RWPE1 (cell line): ENCODE measurements at regions not wholly inside any gene's neighbourhood (a gene's known extent, or its start where the extent isn't known, plus 50 kb on each side); places are given as distances from the start of the nearest gene placed in this dataset.

Source experiments
- CTCF ChIA-PET: fragments of 350-600 bp; sonication (Branson Sonifier 250); formaldehyde crosslinking; extraction: SDS; loops from one replicate; lab custom pipeline; 2021; lab: Yijun Ruan, JAX
- POLR2A ChIA-PET: fragments of 400-600 bp; formaldehyde crosslinking; extraction: SDS; loops from one replicate; lab custom pipeline; 2020; ENCODE audit warnings: antibody characterized with exemption; ENCODE audit not compliant: low non-redundant PET; lab: Yijun Ruan, JAX
- DNase-seq: peaks from one replicate; pipeline ENCODE4 v3.0.0; 2012; ENCODE audit warnings: low spot score
- H3K27ac ChIP-seq: fragments of 450-650 bp; 2 replicates; pipeline ENCODE4 v1.5.1; 2017
- CTCF ChIP-seq: fragments of 450-650 bp; conservative IDR thresholded peaks from 2 replicates; pipeline ENCODE4 v1.5.1; 2017; ENCODE audit warnings: low read depth, mild to moderate bottlenecking

GRCh38 chr9:111728617-111729366 is 65.9 kb downstream of the SHOC1 start:
- CTCF ChIA-PET, result interaction anchor here (1.6 kb wide), 1 partner anchor 12 kb away, joined by 4 read pairs; no protein-coding TSS in a partner anchor
- DNase-seq, result peak; percentile 90
- TF ChIP-seq CTCF, result no peak
- peak overlapping the region; percentile 91 for H3K27ac ChIP-seq
- POLR2A ChIA-PET, result no interaction called here

GRCh38 chr9:111728143-111728542 is 66.6 kb downstream of the SHOC1 start:
- H3K27ac ChIP-seq, result no peak overlapping the region
- ChIA-PET POLR2A (no interaction called here), CTCF (interaction anchor here (0.7 to 1.6 kb wide), 2 partner anchors 11 to 95 kb away, joined by 4 to 5 read pairs; no protein-coding TSS in a partner anchor)
- peak; percentile 84 for DNase-seq
- no peak for TF ChIP-seq CTCF

GRCh38 chr9:111726949-111727348 is 65.5 kb downstream of the GNG10 start:
- no peak overlapping the region for H3K27ac ChIP-seq
- DNase-seq, result no peak
- CTCF ChIA-PET, result no interaction called here
- no peak for TF ChIP-seq CTCF
- POLR2A ChIA-PET, result no interaction called here

GRCh38 chr9:111720174-111720573 is 58.8 kb downstream of the GNG10 start:
- H3K27ac ChIP-seq, result no peak overlapping the region
- TF ChIP-seq CTCF, result peak; percentile 27; the same call in 1 of the 2 replicates
- ChIA-PET POLR2A (no interaction called here), CTCF (interaction anchor here (1.1 kb wide), 1 partner anchor 22 kb away, joined by 3 read pairs; no protein-coding TSS in a partner anchor)
- no peak for DNase-seq
